ENCODE measurements at regions not wholly inside any gene's neighbourhood (a gene's known extent, or its start where the extent isn't known, plus 50 kb on each side); places are given as distances from the start of the nearest gene placed in this dataset.
"Not testable (repeated sequence)": the region's sequence is repeated elsewhere in the genome, so short reads cannot be mapped to it uniquely, and the experiment has no call there.

DNA sequence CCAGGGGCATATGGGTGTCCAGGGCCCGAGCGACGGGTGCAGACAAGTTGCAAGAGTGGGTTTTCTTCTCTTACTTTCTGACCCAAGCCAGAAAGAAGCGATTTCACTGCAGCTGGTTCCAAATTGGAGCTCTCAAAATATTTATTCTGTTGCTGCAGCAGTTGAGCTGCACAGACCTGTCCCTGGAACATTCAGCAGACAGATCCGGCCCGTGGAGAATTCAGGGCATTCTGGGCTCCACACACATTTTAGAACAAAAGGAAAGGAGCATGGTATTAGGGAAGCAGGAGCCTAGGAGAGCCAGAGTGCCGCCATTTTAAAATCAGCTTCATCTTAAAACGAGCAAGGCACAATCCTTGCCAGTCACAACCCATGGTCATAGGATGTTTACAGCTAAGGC is 135.3 kb upstream of the TPM1 start:
- no peak for DNase-seq (ENCODE audit: low read depth)

DNA sequence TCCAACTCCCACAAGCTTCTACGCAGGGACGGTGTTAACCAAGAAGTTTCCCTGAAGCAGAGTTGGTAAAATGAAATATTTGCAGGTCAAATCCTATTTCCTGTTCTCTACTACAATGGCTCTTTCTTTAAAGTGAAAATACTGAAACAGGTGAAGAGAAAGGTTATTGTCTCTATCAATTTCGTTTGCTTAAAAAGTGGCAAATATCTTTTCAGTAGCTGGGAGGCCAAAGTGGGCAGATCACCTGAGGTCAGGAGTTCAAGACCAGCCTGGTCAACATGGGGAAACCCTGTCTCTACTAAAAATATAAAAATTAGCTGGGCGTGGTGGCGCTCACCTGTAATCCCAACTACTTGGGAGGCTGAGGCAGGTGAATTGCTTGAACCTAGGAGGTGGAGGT is 134.2 kb upstream of the TPM1 start:
- DNase-seq (ENCODE audit: low read depth): not testable (repeated sequence)

DNA sequence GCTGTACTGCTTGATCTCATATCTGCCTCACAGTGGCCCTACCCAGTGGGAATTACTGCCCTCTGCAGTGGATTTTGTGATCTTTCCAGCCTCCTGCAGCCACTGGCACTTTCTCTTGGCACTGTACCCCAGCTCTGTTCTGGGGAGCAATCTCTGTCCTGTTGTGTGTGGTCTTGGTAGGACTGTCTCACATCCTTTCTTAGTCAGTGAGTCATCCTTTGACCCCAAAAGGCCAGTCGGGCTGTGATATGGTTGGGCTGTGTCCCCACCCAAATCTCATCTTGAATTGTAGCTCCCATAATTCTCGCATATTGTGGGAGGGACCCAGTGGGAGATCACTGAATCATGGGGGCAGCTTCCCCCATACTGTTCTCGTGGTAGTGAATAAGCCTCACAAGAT is 133.3 kb upstream of the TPM1 start:
- DNase-seq (ENCODE audit: low read depth): no peak

DNA sequence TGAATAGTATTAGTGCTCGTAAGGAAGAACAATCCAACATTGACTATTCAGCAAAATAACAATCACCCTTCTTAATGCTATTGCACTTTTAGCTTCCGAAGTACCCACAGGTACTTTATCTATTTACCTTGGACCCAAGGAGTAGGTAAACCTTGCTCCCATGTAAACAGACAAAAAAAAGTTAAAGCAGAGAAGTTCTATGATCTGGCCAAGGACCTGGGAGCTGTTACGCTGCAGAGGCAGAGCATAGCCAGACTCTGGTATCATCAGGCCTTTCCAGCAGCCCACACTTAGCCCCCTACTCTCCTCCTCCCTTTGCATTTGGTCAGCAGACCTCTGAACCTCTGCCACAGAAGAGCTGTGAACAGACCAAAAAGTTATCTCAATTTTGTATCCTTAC is 130.3 kb upstream of the TPM1 start:
- DNase-seq (ENCODE audit: low read depth): no peak

DNA sequence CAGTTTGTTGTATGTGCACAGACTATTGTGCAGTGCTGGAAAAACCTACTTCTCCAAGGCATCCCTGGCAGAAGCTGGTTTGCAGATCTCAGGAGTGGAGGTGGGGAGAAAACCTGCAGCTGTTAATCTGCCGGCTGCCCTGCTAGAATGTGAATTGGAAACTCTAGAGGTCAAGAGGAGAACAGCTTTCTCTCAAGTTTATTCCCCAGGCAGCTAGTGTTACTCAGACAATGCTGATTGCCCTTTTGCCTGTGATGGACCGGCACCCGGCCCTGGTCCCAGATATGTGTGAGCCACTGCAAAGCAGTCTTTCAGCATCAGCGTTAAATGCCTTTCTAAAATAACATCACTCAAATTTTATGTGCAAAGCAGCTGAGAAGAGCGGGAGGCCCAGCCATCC is 129.7 kb upstream of the TPM1 start:
- DNase-seq (ENCODE audit: low read depth): no peak

DNA sequence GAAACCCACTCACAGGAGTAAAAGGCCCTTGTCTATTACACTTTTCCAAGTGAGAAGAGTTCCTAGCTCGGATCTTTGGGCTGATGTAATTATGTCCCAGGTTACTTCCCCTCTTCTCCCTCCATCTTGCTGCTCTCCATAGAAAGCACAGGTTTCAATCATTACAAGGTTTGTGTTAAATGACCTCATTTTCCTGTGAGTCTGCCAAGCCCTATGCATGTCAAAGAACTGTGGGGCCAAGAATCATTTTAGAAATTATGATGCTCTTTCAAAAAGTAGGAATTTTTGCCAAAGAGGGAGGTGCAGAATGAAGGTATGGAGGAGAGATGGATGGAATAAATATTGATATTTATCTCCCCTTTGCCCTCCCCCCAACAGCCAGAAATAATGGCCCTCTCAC is 129.3 kb upstream of the TPM1 start:
- no peak for DNase-seq (ENCODE audit: low read depth)

DNA sequence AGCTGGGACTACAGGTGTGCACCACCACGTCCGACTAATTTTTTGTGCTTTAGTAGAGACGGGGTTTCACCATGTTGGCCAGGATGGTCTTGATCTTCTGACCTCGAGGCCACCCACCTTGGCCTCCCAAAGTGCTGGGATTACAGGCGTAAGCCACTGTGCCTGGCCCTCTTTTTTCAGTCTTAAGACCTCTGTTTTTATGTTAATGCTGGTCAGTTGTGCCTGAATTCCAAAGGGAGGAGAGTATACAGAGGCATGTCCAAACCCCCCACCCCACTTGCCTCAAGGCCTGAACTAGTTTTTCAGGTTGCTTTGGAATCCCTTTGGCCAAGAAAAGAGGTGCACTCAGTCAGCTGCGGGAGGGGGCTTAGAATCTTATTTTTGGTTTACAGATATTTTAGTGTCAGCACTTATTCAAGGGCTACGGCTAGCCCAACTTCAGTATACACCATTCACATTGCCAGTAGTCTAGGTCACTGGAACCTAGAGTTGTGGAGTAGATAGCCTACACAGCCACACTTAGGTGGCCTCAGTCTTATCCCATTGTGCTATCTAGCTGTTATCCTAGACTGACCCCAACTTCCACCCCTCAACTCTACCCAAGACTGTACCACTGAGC is 128.0 kb upstream of the TPM1 start:
- DNase-seq (ENCODE audit: low read depth): no peak

DNA sequence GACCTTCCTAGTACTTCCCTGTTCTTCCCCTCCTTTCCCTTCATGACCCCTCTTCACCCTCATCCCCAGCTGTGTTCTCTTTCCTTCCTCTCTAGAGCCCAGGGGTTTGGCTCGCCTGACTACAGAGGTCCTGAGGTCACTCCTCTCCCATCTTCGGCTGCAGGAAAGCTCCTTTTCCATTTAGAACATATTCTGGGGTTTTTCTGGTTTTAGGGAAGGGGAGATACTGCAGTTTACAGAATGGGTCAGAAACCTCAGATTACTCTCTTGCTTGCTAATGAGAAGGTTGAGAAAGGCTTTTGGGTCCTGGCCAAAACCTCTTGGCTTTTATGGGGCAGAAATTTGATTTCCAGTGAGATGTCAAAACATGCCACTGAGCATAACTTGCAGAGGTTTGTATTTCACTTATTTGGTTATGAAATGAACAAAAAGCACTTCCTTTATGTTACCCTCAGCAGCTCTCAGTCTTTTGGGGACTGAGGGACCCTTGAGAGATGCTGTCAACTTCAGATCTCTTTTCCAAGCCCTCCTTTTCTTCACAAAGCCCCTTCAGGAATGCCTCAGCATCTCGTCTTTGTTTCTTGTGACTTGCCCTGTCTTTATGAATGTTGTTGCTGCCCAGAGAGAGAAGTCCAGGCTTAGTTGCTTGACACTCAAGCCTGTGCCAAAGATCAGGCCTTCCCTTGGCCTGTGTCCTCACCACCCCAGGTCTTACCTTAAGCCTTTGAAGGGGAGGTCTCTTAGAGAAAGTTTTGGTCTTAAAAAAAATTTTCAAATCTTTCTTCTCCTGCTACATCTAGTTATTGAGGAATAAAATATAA is 121.7 kb upstream of the TPM1 start:
- peak; percentile 35 for DNase-seq (ENCODE audit: low read depth)

DNA sequence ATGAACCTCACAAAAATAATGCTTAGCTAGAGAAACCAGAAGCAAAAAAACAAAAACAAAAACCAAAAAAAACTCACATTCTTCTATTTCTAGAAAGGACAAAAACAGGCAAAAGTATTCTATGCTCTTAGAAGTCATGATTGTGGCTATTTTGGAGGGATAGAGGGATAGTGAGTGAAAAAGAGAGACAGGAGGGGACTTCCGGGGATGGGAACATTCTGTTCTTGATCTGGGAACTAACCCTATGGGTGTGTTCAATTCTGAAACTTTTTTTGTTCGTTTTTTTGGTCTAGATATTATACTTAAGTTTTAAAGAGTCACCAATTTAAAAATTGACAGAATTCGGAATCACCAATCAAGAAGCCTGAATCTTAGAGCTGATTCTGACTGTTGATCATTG is 120.0 kb upstream of the TPM1 start:
- no peak for DNase-seq (ENCODE audit: low read depth)

DNA sequence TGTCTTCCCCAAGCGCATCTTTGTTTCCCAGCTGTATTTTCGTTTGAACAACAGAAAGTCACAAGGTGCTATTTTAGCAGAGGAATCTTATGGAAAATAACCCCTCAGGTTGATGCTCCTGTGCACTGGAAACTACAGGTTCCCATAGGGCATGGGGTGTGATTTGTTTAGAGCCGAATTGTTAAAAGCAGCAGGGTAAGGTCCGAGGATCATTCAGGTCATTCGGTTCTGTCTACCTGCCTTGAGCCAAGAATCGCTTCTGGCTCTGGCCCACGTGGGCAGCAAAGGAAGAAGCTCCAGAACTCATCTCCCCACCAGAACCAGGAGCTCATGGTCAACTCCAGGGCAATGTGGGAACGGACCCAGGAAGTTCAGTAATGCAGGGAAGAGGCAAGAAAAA is 116.7 kb upstream of the TPM1 start:
- DNase-seq (ENCODE audit: low read depth): no peak

DNA sequence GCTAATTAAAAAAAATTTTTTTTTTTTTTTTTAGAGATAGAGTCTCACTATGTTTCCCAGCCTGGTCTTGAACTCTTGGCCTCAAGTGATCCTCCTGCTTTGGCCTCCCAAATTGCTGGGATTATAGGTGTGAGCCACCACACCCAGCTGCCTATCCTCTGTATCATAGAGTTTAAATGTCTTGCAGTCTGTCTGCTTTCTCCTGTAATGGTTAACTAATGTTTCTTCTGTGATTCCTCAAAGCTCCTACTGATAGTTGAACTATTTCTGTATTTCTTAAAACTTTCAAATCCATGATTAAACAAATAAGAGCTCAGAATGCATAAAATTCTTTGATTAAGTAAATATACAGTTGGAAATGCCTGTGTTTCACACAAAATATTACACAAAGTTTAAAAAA is 115.4 kb upstream of the TPM1 start:
- DNase-seq (ENCODE audit: low read depth): no peak

DNA sequence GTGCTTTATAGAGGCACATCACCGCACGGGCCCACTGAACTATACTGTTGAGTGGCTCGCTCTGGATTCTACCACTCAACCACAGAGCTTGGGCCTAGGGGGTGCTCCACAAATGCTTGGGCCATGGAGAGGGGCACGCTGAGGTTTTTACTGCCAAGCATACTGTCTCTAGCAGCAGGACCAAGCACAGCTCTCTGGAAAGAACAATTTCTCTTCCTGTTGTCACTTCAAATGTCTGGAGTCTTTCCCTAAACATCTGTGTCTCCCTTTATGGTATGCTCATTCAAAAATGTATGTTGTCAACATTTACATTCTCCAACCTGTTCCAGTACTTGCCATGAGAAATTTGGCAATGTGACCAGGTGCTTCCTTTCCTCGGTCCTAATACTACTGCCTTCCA is 114.7 kb upstream of the TPM1 start:
- no peak for DNase-seq (ENCODE audit: low read depth)

DNA sequence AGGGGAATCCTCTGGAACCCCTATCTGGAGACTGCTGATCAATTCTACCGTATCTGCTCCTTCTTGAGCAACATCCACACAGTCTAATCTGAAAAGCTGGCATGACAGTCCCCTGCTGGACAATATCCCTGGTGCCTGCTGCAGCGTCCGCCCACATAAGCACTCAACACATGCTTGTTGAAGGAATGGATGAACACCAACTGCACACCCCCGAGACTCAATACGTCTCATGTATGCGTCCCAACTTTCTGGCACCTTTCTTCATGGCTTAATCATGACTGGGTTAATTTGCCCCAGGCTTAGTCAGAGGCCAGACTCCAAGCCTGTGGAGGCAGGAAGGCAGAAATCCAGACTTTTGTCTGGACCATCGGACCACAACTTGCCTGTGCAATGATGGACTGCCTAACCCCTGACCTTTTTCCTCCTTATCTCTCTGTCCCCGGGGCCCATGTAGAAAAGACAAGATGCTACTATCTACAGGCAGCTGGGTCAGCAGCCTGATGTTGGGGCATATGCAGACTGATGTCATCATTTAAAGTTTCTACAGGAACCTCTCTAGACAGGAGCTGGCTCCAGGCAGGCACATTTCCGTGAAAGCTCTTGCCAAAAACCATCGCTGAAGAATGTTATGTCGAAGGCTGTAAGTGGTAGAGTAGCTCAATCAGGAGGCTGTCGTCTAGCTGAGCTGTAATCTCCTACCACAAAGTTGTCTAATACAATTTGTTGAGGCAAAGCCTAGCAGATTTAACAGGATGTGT is 114.1 kb upstream of the TPM1 start:
- DNase-seq (ENCODE audit: low read depth): peak; percentile 96

DNA sequence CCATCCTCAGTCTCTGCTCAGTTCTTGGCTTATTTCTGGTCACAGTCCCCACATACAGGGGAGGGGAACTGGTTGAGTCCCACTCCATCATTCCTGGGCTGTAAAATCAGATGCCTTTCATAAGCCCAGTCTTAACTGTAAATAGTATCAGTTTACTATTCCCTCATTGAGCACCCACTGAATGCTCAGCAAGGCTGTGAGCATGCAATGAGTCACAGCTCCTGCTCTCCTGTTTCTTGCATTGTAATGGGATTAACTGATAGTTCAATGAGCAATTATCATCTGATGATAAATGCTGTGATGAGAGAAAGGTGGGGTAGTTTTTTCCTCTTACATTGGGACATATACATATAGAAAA is 113.6 kb upstream of the TPM1 start:
- DNase-seq (ENCODE audit: low read depth): peak; percentile 91

DNA sequence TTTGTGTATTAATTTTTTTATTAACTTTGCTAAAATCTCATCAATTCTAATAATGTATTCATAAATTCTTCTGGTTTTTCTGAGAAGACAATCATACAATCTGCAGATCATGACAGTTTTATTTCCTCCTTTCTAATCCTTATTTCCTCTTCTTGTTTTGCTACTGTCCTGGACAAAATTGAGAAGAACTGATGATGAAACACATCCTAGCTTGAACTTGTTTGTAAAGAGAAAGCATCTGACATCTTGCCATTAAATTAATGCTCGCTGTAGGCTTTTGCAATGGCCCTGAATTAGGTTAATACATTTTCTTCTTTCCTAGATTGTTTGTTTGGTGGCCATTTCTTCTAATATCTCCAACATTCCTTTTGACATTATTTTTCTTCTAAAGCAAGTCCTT is 110.9 kb upstream of the TPM1 start:
- DNase-seq (ENCODE audit: low read depth): no peak

DNA sequence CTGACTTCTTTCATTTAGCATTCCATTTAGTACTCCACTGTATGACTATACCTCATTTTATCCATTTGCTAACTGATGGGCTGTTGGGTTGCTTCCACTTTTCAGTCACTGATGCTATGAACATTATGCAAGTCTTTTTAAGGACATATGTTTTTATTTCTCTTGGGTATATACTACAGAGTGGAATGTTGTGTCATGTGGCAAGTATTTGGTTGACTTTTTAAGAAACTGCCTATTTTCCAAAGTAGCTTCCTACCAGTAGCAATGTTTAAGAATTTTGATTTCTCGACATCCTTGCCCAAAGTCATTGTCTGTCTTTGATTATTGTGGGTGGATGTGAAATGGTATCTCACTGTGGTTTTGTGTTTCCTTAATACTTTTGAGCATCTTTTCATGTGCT is 110.1 kb upstream of the TPM1 start:
- DNase-seq (ENCODE audit: low read depth): no peak

DNA sequence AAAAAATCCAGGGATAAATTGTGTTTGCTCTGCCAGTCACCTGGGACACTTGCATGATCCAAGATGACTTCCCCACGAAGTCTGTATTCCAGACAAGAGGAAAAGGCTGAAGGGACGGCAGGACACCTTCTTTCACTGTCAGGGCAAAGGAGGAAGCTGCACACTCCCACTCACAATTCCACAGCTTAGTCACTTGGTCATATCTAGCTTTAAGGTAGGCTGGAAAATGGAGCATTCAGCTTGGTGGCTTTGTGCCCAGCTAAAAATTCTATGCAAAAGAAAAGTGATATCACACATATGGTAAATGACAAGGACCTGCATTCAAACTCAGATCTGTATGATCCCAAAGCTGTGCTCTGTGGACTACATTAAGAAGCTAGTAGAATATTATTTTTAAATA is 109.2 kb upstream of the TPM1 start:
- DNase-seq (ENCODE audit: low read depth): no peak

DNA sequence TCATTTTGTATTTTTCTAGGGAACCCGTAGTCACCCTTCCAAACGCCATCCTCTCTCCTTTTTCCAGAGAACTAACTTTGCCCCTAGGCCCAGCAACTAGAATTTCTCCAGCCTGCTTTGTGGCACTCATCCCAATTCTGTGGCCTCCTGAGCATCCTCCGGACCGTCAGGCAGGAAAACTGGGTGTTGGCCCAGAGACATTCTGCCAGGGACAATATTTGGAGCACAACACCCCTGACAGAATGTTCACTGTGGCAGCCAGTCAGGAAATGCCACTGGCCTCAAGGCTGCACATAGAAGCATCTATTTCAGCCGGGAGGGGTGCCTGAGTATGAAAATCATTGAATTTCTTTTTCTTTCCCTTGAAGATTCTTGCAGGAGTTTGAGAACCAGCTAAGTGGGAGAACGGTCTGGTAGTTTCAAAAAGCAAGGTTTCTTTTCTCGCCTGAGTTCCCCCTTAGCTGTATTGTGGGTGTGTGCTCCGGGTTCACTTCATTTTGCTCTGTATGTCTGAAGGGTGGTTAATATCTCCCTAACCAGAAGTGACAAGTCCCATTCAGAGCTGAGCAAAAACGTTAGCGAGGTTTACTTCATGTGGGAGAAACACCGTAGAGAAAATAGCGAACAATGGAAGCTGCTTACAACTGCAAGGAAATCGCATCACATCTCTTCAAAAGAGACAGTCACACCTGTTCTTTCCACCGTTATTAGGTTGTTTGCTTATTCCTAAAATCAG is 108.1 kb upstream of the TPM1 start:
- no peak for DNase-seq (ENCODE audit: low read depth)

DNA sequence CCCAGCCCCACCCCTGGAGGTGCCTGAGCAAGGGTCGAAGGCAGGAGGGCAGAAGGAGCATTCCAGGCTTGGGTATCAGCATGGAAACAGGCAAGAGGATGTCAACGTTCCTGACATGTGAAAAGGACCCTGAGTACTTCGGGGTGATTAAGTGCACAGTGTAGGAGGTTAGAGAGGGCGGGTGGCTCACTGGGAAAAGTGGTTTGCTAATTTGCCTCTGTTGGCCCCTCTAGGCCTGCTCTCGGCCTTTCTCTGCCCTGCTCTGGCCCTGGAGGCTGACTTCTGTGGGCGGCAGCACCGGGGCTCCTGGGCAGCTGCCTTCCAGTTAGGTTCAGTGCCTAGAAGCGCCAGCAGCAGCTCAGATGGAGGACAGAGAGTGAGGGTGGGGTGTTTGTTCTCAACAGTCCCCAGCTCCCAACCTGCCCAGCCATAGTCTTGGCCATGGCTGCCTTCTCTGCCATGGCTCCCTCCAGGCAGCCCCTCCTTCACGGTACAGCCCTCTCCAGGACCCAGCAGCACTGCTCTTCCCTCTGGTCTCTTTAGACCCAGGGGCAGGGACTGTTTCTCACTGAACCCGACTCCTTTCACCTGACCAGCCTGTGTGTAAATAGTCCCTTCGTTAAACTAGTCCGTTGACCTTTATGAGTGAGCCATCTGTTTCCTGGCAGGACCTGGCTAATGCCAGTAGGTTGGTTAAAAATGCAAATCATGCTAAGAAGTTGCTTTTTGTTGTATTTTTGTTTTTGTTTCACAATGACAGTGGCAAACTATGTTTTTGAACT is 107.1 kb upstream of the TPM1 start:
- DNase-seq (ENCODE audit: low read depth): no peak

DNA sequence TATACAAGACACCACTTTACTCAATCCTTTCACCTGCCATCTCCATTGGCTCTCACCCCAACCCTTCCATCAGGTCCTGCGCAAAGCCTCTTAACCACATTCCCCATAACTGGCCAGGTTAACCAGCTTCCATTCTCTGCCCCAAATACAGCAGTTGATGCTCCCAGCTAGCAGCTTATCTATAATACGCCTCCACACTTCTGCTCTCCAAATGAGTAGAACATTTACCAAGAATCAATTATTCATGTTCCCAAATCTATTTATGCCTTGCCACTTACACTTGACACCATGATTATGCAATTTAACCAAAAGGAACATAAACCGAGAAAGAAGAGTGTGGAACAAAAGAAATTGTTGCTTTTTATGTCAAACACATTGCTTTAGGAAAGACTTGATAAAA is 103.7 kb upstream of the TPM1 start:
- no peak for DNase-seq (ENCODE audit: low read depth)

DNA sequence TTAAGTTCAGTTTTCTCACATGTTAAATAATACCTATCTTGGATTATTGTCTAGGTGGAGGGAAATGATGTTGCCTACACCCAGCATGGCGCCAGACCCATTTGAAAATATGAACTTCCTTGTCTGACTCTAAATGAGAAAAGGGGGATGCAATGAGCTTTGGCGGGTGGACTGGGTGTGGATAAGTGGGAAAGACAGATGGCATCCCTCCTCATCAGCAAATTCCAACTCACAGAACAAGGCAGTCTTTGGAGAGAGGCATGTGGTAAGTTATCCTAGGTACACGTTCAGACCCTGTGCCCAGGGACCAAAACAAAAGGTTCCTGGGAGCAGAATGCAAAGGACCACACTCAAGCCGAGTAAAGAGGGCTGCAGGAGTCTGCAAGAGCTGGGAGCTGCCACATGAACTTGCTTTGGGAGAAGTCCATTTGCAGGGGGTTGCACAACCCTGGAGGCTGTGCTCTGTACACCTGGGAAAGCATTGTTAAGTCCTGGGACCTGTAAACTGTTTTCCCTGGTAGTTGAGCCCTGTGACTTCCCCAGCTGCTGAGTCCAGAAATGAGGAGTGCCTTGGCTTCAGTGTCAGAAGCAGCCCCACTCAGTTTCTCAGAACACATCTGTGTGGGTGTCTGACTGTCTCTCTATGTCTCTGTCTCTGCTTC is 102.3 kb upstream of the TPM1 start:
- DNase-seq (ENCODE audit: low read depth): no peak
